Mucosa of descending colon (tissue), 3 donors: ENCODE measurements at regions not wholly inside any gene's neighbourhood (a gene's known extent, or its start where the extent isn't known, plus 50 kb on each side); places are given as distances from the start of the nearest gene placed in this dataset.
"Not testable (repeated sequence)": the region's sequence is repeated elsewhere in the genome, so short reads cannot be mapped to it uniquely, and the experiment has no call there.

Source experiments
- ATAC-seq: fragments of 200-7000 bp; cut with Tn5 transposase; one replicate; pipeline ENCODE4 v1.9.1; 2020; ENCODE audit warnings: mild to moderate bottlenecking, moderate library complexity
- DNase-seq, 3 donors: peaks; one replicate each; pipeline ENCODE4 v3.0.0-alpha.2; 2020
- H3K36me3 ChIP-seq: fragments of 200-600 bp; one replicate; pipeline ENCODE4 v1.8.0; 2021; ENCODE audit warnings: low read depth, mild to moderate bottlenecking
- H3K4me1 ChIP-seq: fragments of 200-600 bp; one replicate; pipeline ENCODE4 v1.8.0; 2021; ENCODE audit warnings: low read depth, mild to moderate bottlenecking
- H3K4me3 ChIP-seq: fragments of 200-600 bp; one replicate; pipeline ENCODE4 v1.8.0; 2021; ENCODE audit warnings: mild to moderate bottlenecking
- H3K9me3 ChIP-seq: fragments of 200-600 bp; one replicate; pipeline ENCODE4 v1.8.0; 2021; ENCODE audit warnings: mild to moderate bottlenecking
- CTCF ChIP-seq: fragments of 200-600 bp; IDR thresholded peaks from one replicate; pipeline ENCODE4 v1.8.0; 2022; ENCODE audit warnings: antibody characterized with exemption, mild to moderate bottlenecking
- intact Hi-C, 2 donors: fragments of 100-400 bp; cut with DNase I in 1 of 2; cut with micrococcal nuclease in 1 of 2; formaldehyde crosslinking; loops; one replicate each; pipeline versions ENCODE4 v1.11.0 to v1.11.1; 2022; cut with DNase I, micrococcal nuclease
- donor health status: DM: no; HTN: no; CAD: no; lungs with moderate emphysema.
- donor health status: DM: no; HTN: no; CAD: no.
- donor health status: DM: no; HTN: yes; CAD: no.

- no peak overlapping the region for H3K4me3 ChIP-seq
- DNase-seq (no peak), ATAC-seq (no peak)
- H3K4me1 ChIP-seq: no peaks in the 10 kb centered on the region
- no peaks in the 10 kb centered on the region for H3K36me3 ChIP-seq
- intact Hi-C loops: no loop called here
- no peak for TF ChIP-seq CTCF
- no peaks in the 10 kb centered on the region for H3K9me3 ChIP-seq
These were observed 218.0 kb downstream of the RBM26 start for GRCh38 chr13:79187917-79188690.

- DNase-seq (no peak), ATAC-seq (no peak)
- no peak overlapping the region for H3K4me3 ChIP-seq
- no peaks in the 10 kb centered on the region for H3K4me1 ChIP-seq
- no peaks in the 10 kb centered on the region for H3K9me3 ChIP-seq
- TF ChIP-seq CTCF: no peak
- H3K36me3 ChIP-seq: no peaks in the 10 kb centered on the region
- intact Hi-C loops: no loop called here
These were observed 220.5 kb downstream of the RBM26 start for GRCh38 chr13:79185580-79185979.

- no peaks in the 10 kb centered on the region for H3K4me1 ChIP-seq
- no peak overlapping the region for H3K4me3 ChIP-seq
- intact Hi-C loops: no loop called here
- ATAC-seq: no peak
- H3K9me3 ChIP-seq: no peaks in the 10 kb centered on the region
- no peak for DNase-seq
- no peaks in the 10 kb centered on the region for H3K36me3 ChIP-seq
- no peak for TF ChIP-seq CTCF
These were observed 222.8 kb downstream of the RBM26 start for GRCh38 chr13:79183231-79183630.

GRCh38 chr13:79173691-79174090 lies 232.4 kb downstream of the RBM26 start:
- H3K9me3 ChIP-seq, intact Hi-C loops, H3K36me3 ChIP-seq, ATAC-seq, DNase-seq, H3K4me3 ChIP-seq, H3K4me1 ChIP-seq: not testable (repeated sequence)

- DNase-seq, H3K9me3 ChIP-seq, H3K36me3 ChIP-seq, H3K4me3 ChIP-seq, intact Hi-C loops, H3K4me1 ChIP-seq, ATAC-seq: not testable (repeated sequence)
These were observed 233.1 kb downstream of the RBM26 start for GRCh38 chr13:79172924-79173323.

- H3K4me3 ChIP-seq: no peak overlapping the region
- no peaks in the 10 kb centered on the region for H3K4me1 ChIP-seq
- ATAC-seq: no peak
- peaks cover 7% of the 10 kb centered on the region for H3K9me3 ChIP-seq
- no peaks in the 10 kb centered on the region for H3K36me3 ChIP-seq
- TF ChIP-seq CTCF: no peak
- DNase-seq: no peak
- intact Hi-C loops: no loop called here
These were observed 234.7 kb downstream of the RBM26 start for GRCh38 chr13:79171141-79172061.
